ENCODE measurements at regions not wholly inside any gene's neighbourhood (a gene's known extent, or its start where the extent isn't known, plus 50 kb on each side); places are given as distances from the start of the nearest gene placed in this dataset.

- TF ChIP-seq CTCF (conservative IDR thresholded peaks at IDR 0.05; ENCODE audit: low read length) (no peak), EZH2phosphoT487 (IDR thresholded peaks at IDR 0.05; ENCODE audit: borderline replicate concordance, low read depth, low read length) (no peak)
Observed at GRCh38 chr3:196143708-196144382, 62.0 kb upstream of the TFRC start.
